H9 (cell line): ENCODE measurements at regions not wholly inside any gene's neighbourhood (a gene's known extent, or its start where the extent isn't known, plus 50 kb on each side); places are given as distances from the start of the nearest gene placed in this dataset.

Source experiments
- DNase-seq: peaks from one replicate; pipeline ENCODE4 v3.0.0-alpha.2; 2017
- H2AFZ ChIP-seq: one replicate; pipeline ENCODE4 v1.6.1; 2013; ENCODE audit warnings: mild to moderate bottlenecking, low read length, control low read depth, moderate library complexity
- H2AK5ac ChIP-seq: 2 replicates; pipeline ENCODE4 v1.6.1; 2013; ENCODE audit warnings: low read length, control low read depth, mixed read lengths; ENCODE audit not compliant: insufficient read length
- H2BK120ac ChIP-seq: one replicate; pipeline ENCODE4 v1.6.1; 2013; ENCODE audit warnings: low read depth, mild to moderate bottlenecking, low read length, control low read depth, inconsistent platforms; ENCODE audit not compliant: poor library complexity, severe bottlenecking
- H2BK12ac ChIP-seq: 2 replicates; pipeline ENCODE4 v1.6.1; 2013; ENCODE audit warnings: low read length, control low read depth, mixed read lengths, low read depth; ENCODE audit not compliant: insufficient read length
- H2BK15ac ChIP-seq: 2 replicates; pipeline ENCODE4 v1.6.1; 2013; ENCODE audit warnings: low read depth, low read length, control low read depth
- H2BK20ac ChIP-seq: one replicate; pipeline ENCODE4 v1.6.1; 2013; ENCODE audit warnings: low read depth, mild to moderate bottlenecking, low read length, control low read depth, inconsistent platforms; ENCODE audit not compliant: poor library complexity, severe bottlenecking
- H2BK5ac ChIP-seq: 2 replicates; pipeline ENCODE4 v1.6.1; 2013; ENCODE audit warnings: low read length, control low read depth, mixed read lengths; ENCODE audit not compliant: insufficient read length
- H3K14ac ChIP-seq: 2 replicates; pipeline ENCODE4 v1.6.1; 2013; ENCODE audit warnings: low read length, control low read depth; ENCODE audit not compliant: insufficient read depth
- H3K18ac ChIP-seq: 2 replicates; pipeline ENCODE4 v1.6.1; 2013; ENCODE audit warnings: low read depth, mild to moderate bottlenecking, mixed read lengths, low read length, control low read depth; ENCODE audit not compliant: insufficient read length
- H3K23ac ChIP-seq: 2 replicates; pipeline ENCODE4 v1.6.1; 2013; ENCODE audit warnings: low read length, control low read depth, mixed read lengths, low read depth; ENCODE audit not compliant: insufficient read length
- H3K23me2 ChIP-seq: 2 replicates; pipeline ENCODE4 v1.6.1; 2013; ENCODE audit warnings: low read depth, mild to moderate bottlenecking, mixed read lengths, low read length, control low read depth; ENCODE audit not compliant: insufficient read length, poor library complexity, severe bottlenecking
- H3K27ac ChIP-seq: 2 replicates; pipeline ENCODE4 v1.5.1; 2013; ENCODE audit warnings: low read length, control low read depth, mixed read lengths, low read depth; ENCODE audit not compliant: insufficient read length
- H3K27me3 ChIP-seq: 2 replicates; pipeline ENCODE4 v1.6.1; 2013; ENCODE audit warnings: low read length, control low read depth, inconsistent platforms; ENCODE audit not compliant: insufficient read depth
- H3K4ac ChIP-seq: 2 replicates; pipeline ENCODE4 v1.6.1; 2013; ENCODE audit warnings: low read depth, mild to moderate bottlenecking, control low read depth, inconsistent platforms, low read length, moderate library complexity
- H3K4me1 ChIP-seq: 2 replicates; pipeline ENCODE4 v1.6.1; 2013; ENCODE audit warnings: low read length, control low read depth, inconsistent platforms; ENCODE audit not compliant: insufficient read depth
- H3K4me2 ChIP-seq: 2 replicates; pipeline ENCODE4 v1.6.1; 2013; ENCODE audit warnings: low read length, control low read depth, mixed read lengths; ENCODE audit not compliant: insufficient read length, insufficient read depth
- H3K56ac ChIP-seq: 2 replicates; pipeline ENCODE4 v1.6.1; 2013; ENCODE audit warnings: low read depth, mild to moderate bottlenecking, mixed read lengths, low read length, control low read depth; ENCODE audit not compliant: insufficient read length
- H3K79me1 ChIP-seq: 2 replicates; pipeline ENCODE4 v1.6.1; 2013; ENCODE audit warnings: low read depth, mild to moderate bottlenecking, moderate library complexity, low read length, control low read depth, inconsistent platforms; ENCODE audit not compliant: insufficient read depth, poor library complexity, severe bottlenecking
- H3K79me2 ChIP-seq: 2 replicates; pipeline ENCODE4 v1.6.1; 2013; ENCODE audit warnings: low read length, control low read depth, inconsistent platforms; ENCODE audit not compliant: insufficient read depth
- H3K9ac ChIP-seq: 2 replicates; pipeline ENCODE4 v1.6.1; 2013; ENCODE audit warnings: low read length, control low read depth, mixed read lengths; ENCODE audit not compliant: insufficient read length; ENCODE audit errors: extremely low read depth
- H3K9me3 ChIP-seq: one replicate; pipeline ENCODE4 v1.6.1; 2013; ENCODE audit warnings: low read depth, low read length, inconsistent platforms; ENCODE audit not compliant: control insufficient read depth
- H3T11ph ChIP-seq: one replicate; pipeline ENCODE4 v1.6.1; 2013; ENCODE audit warnings: mild to moderate bottlenecking, low read length, control low read depth, inconsistent platforms
- H4K20me1 ChIP-seq: one replicate; pipeline ENCODE4 v1.6.1; 2013; ENCODE audit not compliant: control insufficient read depth, insufficient read length, insufficient read depth
- H4K5ac ChIP-seq: 2 replicates; pipeline ENCODE4 v1.6.1; 2013; ENCODE audit warnings: low read depth, mild to moderate bottlenecking, mixed read lengths, low read length, control low read depth; ENCODE audit not compliant: insufficient read length
- H4K8ac ChIP-seq: replicated peaks from 2 replicates; pipeline ENCODE4 v1.6.1; 2013; ENCODE audit warnings: low read length, control low read depth, mixed read lengths, low read depth; ENCODE audit not compliant: insufficient read length
- H4K91ac ChIP-seq: 2 replicates; pipeline ENCODE4 v1.6.1; 2013; ENCODE audit warnings: low read depth, mild to moderate bottlenecking, moderate library complexity, mixed read lengths, low read length, control low read depth; ENCODE audit not compliant: insufficient read length
- H3K27ac Mint-ChIP-seq, 3 experiments: 2 replicates in 2 of 3; 3 replicates in 1 of 3; pipeline ENCODE4 v1.8.0; 2020 to 2021; ENCODE audit warnings: mixed read lengths in 3 of 3, mild to moderate bottlenecking in 1 of 3, moderate library complexity in 1 of 3
- H3K27me3 Mint-ChIP-seq: 2 replicates; pipeline ENCODE4 v1.8.0; 2021; ENCODE audit warnings: low read depth, mild to moderate bottlenecking, moderate library complexity, mixed read lengths
- H3K36me3 Mint-ChIP-seq, 3 experiments: 2 replicates in 2 of 3; 3 replicates in 1 of 3; pipeline ENCODE4 v1.8.0; 2020 to 2021; ENCODE audit warnings: low read depth in 3 of 3, mixed read lengths in 3 of 3; ENCODE audit not compliant: insufficient read depth in 1 of 3
- H3K4me1 Mint-ChIP-seq, 2 experiments: 2 replicates each; pipeline ENCODE4 v1.8.0; 2020; ENCODE audit warnings: mixed read lengths in 2 of 2
- H3K4me3 Mint-ChIP-seq, 2 experiments: 2 replicates in 1 of 2; 3 replicates in 1 of 2; pipeline ENCODE4 v1.8.0; 2020 to 2021; ENCODE audit warnings: mild to moderate bottlenecking in 2 of 2, mixed read lengths in 2 of 2, moderate library complexity in 1 of 2
- H3K9me3 Mint-ChIP-seq, 2 experiments: 2 replicates in 1 of 2; 3 replicates in 1 of 2; pipeline ENCODE4 v1.8.0; 2020; ENCODE audit warnings: mild to moderate bottlenecking in 2 of 2, mixed read lengths in 2 of 2, moderate library complexity in 1 of 2
- CTCF ChIP-seq: fragments of 200-600 bp; sonication (generic); conservative IDR thresholded peaks from 3 replicates; pipeline ENCODE4 v1.8.0; 2021; ENCODE audit warnings: antibody characterized with exemption, mild to moderate bottlenecking
- WGBS: extraction: QIAGEN DNeasy Blood & Tissue Kit; methylation state at CpG from one replicate; pipeline ENCODE4 v1.1.7; 2013; ENCODE audit warnings: missing lambda C conversion rate, low lambda C conversion rate, mixed read lengths; ENCODE audit not compliant: insufficient read length; ENCODE audit errors: extremely low coverage; 5-methylcytosine and 5-hydroxymethylcytosine counted together

- Histone ChIP-seq H3K9ac (no peak overlapping the region), H3K4ac (no peak overlapping the region), H3T11ph (no peak overlapping the region), H2BK15ac (no peak overlapping the region), H3K56ac (no peak overlapping the region), H4K20me1 (no peaks in the 10 kb centered on the region), H2AK5ac (no peak overlapping the region), H4K8ac (no peak overlapping the region), H2BK20ac (no peak overlapping the region), H3K9me3 (no peaks in the 10 kb centered on the region), H2BK12ac (no peak overlapping the region), H4K5ac (no peak overlapping the region), H3K4me2 (no peak overlapping the region), H3K4me1 (no peaks in the 10 kb centered on the region), H3K79me2 (no peaks in the 10 kb centered on the region), H2BK120ac (no peak overlapping the region), H3K27ac (no peak overlapping the region), H3K14ac (no peak overlapping the region), H3K23ac (no peak overlapping the region), H3K18ac (no peak overlapping the region), H3K23me2 (no peaks in the 10 kb centered on the region), H2AFZ (no peak overlapping the region), H3K27me3 (no peaks in the 10 kb centered on the region), H4K91ac (no peak overlapping the region), H2BK5ac (no peak overlapping the region), H3K79me1 (no peaks in the 10 kb centered on the region)
- TF ChIP-seq CTCF = no peak
- Mint-ChIP-seq H3K9me3 (peaks cover 6 to 7% of the 10 kb centered on the region in 2 experiments), H3K27ac (0 out of 7 replicates have a peak overlapping the region, but pooled peaks of 1 of the 3 experiments have one; percentile 19), H3K4me1 (no peaks in the 10 kb centered on the region), H3K36me3 (no peaks in the 10 kb centered on the region; a peak in 1 of 7 replicates), H3K27me3 (no peaks in the 10 kb centered on the region), H3K4me3 (no peak overlapping the region)
- DNase-seq = no peak
- WGBS = no CpG with 5 or more reads among the region's 2 CpGs
These were observed 651.8 kb downstream of the COL12A1 start for GRCh38 chr6:74554041-74554440.
